HG03342 (cell line): ENCODE measurements at regions not wholly inside any gene's neighbourhood (a gene's known extent, or its start where the extent isn't known, plus 50 kb on each side); places are given as distances from the start of the nearest gene placed in this dataset.
"Not testable (repeated sequence)": the region's sequence is repeated elsewhere in the genome, so short reads cannot be mapped to it uniquely, and the experiment has no call there.

ENCODE experiments used
- ATAC-seq: cut with Tn5 transposase; IDR thresholded peaks from one replicate; pipeline ENCODE4 v1.9.1; 2021; ENCODE audit warnings: mild to moderate bottlenecking, moderate library complexity; ENCODE audit not compliant: unreplicated experiment

DNA sequence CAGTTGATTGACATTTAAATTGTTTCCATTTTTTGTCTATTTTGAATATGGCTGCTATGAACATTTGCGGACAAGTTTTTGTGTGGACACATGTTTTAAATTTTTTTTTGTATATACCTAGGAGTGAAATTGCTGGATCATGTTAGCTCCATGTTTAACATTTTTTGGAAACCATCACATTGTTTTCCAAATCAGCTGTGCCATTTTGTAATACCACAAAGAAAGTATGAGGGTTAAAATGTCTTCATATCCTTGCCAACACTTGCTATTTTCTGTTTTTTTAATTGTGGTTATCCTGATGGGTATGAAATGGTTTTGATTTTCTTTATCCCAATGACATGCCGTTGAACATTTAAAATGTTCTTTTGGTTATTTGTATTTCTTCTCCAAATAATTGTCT, 52.1 kb downstream of the CARTPT start:
- ATAC-seq = no peak

DNA sequence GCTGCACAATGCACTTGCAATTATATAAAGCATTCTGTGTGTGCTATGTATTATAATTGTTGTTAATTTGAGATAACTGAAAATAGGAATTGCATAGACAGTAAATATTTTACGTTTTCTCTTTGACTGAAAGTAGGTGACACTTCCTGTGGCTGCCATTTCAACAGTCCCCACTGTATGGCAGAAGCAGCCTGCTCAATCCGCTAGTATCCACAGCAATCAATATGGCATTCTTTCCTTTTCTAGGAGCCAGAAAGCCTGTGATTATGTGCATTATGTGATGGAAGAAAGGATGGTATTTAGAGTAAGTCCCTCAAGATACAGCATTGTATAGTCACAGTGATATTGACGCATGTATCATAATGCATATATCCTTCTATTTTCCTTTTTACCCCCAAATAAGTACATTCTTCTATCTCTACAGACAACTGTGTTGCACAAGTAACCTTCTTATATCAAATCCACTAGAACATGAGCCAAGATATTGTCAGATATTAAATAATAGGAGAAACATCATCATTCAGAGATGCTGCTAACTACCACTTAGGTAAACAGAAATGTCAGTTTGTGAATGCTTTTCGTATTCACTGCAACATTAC, 59.7 kb downstream of the CARTPT start:
- no peak for ATAC-seq

DNA sequence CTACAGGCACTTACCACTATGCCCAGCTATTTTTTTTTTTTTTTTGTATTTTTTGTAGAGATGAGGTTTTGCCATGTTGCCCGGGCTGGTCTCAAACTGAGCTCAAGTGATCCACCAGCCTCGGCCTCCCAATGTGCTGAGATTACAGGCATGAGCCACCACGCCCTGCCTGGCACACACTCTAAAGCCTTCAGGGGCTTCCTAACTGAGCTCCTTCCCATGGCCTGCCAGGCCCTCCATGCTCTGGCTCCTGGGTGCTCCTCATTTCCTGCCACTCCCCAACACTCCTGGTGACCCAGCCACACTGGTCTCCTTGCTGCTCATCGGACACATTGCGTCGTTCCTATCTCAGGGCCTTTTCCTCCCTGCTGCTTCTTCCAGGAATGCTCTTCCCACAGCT, 61.5 kb downstream of the CARTPT start:
- no peak for ATAC-seq

DNA sequence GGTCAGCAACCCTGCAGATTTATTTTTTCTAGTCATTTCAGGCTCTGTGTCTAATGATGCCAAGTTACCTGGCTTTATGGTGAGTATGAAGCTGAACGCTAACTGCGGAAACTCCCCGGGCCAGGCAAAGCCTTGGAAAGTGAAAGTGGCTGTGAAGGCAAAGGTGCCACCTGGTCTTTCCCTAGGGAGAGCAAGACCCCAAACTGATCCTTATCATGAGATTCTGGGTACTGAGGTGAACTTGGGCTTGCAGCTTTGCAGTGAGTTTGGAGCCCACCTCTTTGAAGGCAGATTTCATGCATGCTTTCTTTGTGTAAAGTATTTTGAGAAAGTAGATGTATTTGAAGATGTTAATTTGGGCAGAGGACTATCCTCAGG, 63.3 kb downstream of the CARTPT start:
- ATAC-seq = peak; percentile 26

DNA sequence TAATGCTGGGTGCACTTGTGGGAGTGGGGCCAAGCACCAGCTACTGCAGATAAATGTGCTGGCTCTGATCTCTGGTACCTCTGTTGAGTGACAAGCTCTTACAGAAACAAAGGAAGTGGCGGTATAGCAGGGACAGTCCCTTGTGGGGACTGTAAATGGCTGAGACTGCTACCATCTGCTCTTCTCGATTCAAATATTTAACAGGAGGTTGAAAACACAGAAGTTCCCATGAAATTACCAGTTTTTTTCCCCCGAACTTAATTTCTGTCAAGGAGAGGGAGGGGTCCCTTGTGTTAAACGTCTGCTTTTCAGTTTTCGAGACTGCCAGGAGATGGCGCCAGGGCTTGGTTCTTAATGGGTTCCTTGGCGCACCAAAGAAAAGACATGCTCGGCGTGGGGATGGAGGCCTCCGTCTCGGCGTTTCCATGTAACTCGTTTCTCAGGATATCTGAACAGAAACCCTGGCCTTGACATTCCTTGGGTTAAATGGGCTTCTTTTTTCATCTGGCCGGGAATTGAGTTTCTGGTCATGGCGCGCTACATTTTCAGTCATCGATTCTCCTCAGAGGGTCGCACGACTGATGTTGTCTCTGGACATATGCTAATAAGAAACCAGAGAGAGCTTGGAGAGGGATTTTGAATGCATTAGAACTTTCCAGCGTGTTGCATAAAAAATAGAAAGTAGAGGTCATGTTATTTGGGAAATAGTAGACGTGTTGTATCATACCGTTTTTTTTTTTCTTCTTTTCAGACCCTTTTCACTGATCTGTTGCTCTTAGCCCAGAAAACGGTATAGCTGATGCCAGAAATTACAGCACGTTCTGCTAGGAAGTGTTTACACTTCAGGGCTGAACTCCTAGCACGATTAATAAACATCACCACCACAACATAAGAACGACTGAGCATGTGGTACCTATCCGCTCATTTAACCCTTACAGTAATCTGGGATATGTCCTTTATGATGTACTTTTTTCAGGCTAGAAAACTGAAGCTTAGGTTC, 64.0 kb downstream of the CARTPT start:
- ATAC-seq = peak; percentile 89

DNA sequence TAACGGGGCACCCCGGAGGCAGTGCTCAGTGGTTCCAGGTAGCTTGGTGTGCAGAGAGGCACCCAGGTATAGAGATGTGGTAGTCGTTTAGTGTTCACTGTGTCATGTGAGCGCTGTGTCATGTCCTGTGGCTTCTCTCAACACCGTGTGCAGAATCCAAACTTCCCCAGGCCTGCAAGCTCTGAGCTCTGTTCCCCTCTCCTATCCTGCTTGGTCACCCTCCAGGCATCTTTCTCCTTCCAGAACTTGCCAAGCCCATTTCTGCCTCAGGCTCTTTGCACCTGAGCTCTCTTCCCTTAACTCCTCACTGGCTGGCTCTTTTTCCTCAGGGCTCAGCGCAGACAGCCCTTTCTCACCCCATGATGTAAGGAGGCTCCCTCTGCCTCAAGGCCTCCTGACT, 64.8 kb downstream of the CARTPT start:
- no peak for ATAC-seq

DNA sequence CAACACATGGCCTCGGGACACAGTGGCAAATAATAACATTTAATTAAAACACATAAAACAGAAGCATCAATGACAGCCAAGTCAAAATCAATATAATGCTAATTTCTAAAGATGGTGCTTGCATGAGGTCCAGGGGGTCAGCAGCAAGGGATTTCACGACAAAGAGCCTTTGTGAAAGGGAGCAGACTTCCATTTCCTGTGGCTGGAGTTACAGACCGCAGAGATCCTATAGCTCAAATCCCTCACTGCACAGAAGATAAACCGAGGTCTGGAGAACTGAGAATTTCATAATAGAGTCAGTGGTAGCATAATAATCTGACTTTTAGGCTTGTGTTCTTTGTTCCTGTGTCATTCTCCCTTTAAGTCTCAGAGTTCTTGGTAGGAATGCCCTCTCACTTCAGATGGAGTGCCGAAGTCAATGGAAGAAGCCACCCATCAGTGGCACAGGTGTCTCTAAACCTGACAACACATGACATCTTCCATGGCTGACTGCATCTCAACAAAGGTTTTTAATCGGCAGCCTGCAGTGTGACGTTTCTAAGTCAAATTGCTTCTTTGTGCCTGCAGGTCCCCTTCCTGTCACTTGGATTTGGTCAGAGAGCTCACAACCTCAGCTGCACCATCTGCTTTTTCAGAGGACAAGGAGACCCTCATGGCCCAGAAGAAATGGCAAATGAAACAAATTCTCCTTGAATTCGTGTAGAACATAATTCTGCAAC, 67.4 kb downstream of the CARTPT start:
- ATAC-seq = no peak

DNA sequence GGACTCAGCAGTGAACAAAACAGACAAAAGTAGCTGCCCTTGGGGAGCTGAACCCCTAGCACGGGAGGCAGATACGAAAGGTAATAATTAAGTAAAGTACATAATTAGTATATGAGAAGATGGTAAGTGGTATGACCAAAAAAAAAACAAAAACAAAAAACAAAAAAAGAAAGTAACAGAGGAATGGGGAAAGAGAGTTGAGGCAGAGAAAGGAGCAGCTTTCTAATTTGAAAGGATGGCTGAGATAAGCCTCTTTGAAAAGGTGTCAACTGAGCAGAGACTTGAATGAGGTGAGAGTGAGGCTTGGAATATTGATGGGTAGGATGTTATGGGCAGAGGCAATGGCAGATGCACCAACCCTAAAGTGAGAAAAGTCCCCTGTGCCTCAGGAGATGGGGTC, 69.7 kb downstream of the CARTPT start:
- no peak for ATAC-seq

DNA sequence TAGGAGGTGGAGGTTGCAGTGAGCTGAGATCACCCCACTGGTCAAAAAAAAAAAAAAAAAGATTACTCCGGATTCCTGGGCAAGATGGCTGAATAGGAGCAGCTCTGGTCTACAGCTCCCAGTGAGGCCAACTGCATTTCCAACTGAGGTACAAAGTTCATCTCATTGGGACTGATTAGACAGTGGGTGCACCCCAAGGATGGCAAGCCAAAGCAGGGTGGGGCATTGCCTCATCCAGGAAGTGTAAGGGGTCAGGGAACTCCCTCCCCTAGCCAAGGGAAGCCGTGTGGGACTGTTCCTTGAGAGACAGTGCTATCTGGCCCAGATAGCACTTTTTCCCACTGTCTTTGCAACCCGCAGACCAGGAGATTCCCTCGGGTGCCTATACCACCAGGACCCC, 70.7 kb downstream of the CARTPT start:
- no peak for ATAC-seq

DNA sequence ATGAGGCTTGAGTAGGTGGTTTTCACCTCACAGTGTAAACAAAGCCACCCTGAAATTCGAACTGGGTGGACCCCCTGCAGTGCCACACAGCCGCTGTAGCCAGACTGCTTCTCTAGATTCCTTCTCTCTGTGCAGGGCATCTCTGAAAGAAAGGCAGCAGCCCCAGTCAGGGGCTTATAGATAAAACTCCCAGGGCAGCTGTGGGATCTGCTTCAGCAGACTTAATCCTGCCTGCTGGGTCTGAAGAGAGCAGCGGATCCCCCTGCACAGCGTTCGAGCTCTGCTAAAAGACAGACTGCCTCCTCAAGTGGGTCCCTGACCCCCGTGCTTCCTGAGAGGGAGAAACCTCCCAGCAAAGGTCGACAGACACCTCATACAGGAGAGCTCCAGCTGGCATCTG, 71.4 kb downstream of the CARTPT start:
- no peak for ATAC-seq

DNA sequence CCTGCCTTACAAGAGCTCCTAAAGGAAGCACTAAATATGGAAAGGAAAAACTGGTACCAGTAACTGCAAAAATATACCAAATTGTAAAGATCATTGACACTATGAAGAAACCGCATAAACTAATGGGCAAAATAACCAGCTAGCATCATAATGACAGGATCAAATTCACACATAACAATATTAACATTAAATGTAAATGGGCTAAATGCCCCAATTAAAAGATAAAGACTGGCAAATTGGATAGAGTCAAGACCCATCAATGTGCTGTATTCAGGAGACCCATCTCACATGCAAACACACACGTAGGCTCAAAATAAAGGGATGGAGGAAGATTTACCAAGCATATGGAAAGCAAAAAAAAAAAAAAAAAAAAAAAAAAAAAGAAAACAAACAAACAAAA, 73.0 kb downstream of the CARTPT start:
- ATAC-seq = not testable (repeated sequence)

DNA sequence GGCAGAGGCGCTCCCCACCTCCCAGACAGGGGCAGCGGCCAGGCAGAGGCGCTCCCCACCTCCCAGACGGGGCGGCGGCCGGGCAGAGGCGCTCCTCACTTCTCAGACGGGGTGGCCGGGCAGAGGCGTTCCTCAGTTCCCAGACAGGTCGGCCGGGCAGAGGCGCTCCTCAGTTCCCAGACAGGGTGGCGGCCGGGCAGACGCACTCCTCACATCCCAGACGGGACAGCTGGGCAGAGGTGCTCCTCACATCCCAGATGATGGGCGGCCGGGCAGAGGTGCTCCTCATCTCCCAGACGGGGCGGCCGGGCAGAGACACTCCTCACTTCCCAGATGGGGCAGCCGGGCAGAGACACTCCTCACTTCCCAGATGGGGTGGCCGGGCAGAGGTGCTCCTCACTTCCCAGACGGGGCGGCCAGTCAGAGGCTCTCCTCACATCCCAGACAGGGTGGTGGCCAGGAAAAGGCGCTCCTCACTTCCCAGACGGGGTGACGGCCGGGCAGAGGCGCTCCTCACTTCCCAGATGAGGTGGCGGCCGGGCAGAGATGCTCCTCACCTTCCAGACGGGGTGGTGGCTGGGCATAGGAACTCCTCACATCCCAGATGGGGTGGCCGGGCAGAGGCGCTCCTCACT, 75.1 kb downstream of the CARTPT start:
- ATAC-seq = no peak

DNA sequence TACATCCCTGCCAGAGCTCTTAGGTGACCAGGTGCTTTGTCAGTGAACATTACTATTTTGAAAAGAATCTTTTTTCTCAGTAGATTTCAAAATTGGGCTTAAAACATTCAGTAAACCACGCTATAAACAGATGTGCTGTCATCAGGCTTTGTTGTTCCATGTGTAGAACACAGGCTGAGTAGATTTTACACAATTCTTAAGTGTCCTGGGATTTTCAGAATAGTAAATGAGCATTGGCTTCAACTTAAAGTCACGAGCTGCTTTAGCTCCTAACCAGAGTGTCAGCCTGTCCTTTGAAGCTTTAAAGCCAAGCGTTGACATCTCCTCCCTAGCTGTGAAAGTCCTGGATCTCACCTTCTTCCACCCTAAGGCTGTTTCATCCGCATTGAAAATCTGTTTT, 83.6 kb downstream of the CARTPT start:
- no peak for ATAC-seq

DNA sequence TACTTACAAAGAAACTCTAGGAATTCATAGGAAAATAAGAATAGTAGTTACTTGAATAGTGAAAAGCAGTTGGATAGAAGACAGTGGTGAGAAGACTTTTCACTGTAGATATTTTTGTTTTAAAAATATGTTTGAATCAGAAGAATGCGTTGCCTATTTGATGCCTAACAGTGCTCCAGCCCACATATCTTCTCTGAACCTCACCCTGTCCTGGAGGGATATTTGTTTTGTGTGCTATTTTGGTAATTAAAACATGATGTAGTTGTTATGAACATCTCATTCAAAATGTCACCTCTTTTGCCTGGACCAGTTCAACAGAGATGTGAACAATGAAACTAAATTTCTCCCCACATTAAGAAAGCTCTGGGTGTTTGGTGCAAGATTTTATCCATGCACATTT, 87.6 kb downstream of the CARTPT start:
- ATAC-seq = no peak

DNA sequence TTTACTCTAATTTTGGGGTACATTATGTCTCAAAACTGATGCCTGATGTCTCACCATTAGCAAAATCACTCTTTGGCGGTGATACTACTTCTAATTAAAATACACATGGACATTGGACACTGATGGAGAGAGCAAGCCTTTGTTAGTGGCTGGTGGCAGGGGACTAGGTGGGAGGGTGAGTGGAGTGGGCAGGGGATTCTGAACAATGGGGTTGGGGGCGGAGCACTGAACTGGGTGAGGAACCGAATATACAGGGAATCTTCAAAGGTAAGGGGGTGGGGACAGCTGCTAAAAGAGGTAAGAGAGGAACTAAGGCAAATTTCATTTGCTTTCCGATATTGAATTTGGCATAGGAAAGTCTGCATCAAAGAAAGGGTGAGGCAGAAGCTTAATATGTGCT, 88.8 kb downstream of the CARTPT start:
- ATAC-seq = no peak

DNA sequence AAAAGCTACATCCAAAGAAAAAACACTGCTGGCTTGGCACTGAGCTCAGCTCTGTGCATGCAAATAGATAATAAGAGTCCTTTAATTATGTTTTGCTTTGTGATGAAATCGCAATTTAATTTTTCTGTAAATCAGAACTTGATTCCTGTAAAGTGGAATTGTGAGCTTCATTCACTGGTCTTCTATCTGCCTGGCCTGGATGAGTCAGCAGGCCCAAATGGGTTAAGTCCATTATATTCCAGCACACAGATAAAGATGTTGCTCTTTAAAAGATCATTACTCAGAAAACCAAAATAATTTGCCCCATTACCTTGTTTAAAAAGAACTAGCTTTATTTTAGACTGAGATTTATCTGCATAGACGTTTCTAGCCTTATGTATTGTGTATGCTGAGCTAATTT, 90.4 kb downstream of the CARTPT start:
- no peak for ATAC-seq

DNA sequence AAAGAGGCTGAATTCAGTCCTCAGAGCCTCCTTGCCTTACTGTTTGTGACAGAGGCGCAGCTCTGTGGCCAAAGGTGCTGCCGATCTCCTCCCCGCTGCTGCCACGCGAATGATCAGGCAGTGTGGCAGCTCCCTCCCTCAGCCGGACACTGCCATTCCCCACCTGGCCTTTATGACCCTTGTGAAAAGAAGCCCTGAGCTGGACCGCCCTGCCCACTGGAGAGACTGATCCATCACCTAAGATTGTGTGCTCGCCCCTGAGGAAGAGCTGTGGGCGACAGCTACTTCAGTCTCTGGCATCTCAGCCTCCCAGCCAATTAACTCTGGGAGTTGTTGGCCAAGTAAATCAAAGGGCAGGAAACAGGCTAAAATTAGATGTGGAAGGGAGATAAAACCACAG, 90.9 kb downstream of the CARTPT start:
- no peak for ATAC-seq

DNA sequence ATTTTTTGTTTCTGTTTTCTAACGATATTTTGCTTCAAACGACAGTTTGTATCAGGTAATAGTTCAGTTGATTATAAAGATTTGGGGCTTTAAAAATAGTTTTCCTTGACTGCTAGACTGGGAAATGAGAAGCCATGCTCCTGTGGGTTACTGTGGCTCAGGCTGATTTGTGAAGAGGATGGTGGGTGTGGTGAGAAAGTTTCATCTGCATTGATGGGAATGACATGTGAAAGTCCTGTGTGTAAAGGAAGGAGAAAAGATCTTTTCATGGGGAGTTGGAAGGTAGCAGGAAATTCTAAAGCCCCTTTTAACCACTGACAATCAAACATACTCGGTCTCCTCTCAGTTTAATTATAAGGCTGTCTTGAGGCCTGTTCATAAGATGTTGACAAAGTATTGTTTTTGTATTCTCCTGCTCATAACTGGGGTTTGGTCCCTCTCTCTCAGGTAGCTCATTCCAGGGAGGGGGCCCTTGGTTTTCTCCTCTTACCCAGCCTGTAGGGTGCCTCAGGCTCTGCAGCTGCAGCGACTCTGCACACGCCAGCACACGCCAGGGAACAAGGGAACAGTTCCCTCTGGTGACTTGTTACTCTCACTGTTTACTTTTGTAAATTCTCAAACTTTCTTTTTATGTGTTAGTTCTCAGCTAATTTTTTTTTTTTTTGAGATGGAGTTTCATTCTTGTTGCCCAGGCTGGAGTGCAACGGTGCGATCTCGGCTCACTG, 91.6 kb downstream of the CARTPT start:
- ATAC-seq = no peak

DNA sequence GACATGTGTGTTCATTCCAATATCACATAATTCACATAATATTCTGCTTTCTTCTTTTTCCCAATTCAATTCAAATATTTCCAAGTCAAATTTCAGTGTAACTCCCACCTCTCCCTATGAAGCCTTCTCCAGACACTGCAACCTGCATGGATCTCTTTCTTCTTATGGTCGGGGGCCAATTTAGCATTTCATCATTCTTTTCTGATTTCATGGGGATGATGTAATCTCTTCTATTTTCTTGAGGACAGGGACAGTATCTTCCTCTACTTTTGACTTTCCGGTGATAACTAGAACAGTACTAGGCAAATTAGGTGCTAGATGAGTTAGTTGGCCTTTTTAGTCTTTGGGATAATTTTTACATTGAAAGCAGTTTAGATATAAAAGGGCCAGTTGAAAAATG, 92.7 kb downstream of the CARTPT start:
- no peak for ATAC-seq

DNA sequence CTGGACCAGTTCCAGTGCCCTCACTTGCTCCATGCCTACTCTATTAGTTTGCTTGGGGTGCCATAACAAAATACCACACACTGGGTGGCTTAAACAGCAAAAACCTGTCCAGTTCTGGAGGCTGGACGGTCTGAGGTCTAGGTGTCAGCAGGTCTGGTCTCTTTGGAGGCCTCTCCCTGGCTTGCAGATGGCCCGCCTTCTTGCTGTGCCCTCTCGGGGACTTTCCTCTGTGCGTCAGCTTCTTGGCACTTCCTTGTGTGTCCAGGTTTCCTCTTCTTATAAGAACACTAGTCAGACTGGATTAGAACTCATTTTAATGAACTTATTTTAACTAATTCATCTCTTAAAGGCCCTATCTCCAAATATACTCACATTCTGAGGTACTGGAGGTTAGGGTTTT, 97.2 kb downstream of the CARTPT start:
- ATAC-seq = no peak

DNA sequence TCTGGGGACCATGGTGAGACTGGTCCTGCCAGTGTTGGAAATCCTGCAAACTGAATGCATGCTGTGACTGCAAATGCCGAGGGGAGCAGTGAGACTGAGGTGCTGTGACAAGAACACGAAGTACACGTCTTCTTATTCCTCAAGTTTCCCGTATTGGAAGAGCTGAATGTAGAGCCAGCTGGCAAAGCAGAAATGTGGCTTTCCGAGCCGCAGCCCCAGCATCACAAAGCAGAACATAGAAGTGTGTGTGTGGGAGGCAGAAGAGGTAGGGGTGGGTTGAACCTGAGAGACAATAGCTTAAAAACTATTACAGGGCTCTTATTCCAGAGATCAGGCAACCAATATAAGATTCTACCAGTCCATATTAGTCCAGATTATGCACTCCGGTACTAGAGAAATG, 98.8 kb downstream of the CARTPT start:
- no peak for ATAC-seq
